ENCODE measurements at regions not wholly inside any gene's neighbourhood (a gene's known extent, or its start where the extent isn't known, plus 50 kb on each side); places are given as distances from the start of the nearest gene placed in this dataset.

DNA sequence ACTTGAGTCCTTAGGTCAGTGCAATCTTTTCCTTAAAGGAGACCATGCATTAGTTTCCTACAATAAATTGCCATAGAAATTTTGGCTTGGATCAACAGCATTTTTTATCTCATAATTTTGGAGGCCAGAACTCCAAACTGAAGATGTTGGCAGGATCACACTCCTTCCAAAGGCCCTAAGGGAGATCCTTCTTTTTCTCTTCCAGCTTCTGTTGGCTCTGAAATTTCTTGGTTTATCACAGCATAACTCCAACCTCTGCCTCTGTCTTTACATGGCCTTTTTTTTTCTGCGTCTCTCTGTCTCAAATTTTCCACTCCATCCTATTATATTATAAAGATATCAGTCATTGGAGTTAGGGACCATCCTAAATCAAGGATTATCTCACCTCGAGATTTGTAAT, 282.2 kb downstream of the STIM2 start:
- no peaks in the 10 kb centered on the region for H3K36me3 Mint-ChIP-seq (ENCODE audit: unreplicated experiment)
- H3K9me3 Mint-ChIP-seq (ENCODE audit: unreplicated experiment): peaks cover 13% of the 10 kb centered on the region
- no peak overlapping the region for H3K27ac Mint-ChIP-seq (ENCODE audit: unreplicated experiment)
- no peaks in the 10 kb centered on the region for H3K4me1 Mint-ChIP-seq (ENCODE audit: unreplicated experiment)
- DNase-seq (ENCODE audit: extremely low spot score, unreplicated experiment): no peak
- H3K4me3 Mint-ChIP-seq (ENCODE audit: unreplicated experiment): no peak overlapping the region
- no peaks in the 10 kb centered on the region for H3K27me3 Mint-ChIP-seq (ENCODE audit: unreplicated experiment)
- TF ChIP-seq, protein P1, sequence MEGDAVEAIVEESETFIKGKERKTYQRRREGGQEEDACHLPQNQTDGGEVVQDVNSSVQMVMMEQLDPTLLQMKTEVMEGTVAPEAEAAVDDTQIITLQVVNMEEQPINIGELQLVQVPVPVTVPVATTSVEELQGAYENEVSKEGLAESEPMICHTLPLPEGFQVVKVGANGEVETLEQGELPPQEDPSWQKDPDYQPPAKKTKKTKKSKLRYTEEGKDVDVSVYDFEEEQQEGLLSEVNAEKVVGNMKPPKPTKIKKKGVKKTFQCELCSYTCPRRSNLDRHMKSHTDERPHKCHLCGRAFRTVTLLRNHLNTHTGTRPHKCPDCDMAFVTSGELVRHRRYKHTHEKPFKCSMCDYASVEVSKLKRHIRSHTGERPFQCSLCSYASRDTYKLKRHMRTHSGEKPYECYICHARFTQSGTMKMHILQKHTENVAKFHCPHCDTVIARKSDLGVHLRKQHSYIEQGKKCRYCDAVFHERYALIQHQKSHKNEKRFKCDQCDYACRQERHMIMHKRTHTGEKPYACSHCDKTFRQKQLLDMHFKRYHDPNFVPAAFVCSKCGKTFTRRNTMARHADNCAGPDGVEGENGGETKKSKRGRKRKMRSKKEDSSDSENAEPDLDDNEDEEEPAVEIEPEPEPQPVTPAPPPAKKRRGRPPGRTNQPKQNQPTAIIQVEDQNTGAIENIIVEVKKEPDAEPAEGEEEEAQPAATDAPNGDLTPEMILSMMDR (IDR thresholded peaks at IDR 0.05): no peak

GRCh38 chr4:27145597-27145996, 285.0 kb downstream of the STIM2 start:
- no peak overlapping the region for H3K4me3 Mint-ChIP-seq (ENCODE audit: unreplicated experiment)
- no peak overlapping the region for H3K27ac Mint-ChIP-seq (ENCODE audit: unreplicated experiment)
- H3K36me3 Mint-ChIP-seq (ENCODE audit: unreplicated experiment): no peaks in the 10 kb centered on the region
- H3K9me3 Mint-ChIP-seq (ENCODE audit: unreplicated experiment): peaks cover 13% of the 10 kb centered on the region
- H3K4me1 Mint-ChIP-seq (ENCODE audit: unreplicated experiment): no peaks in the 10 kb centered on the region
- TF ChIP-seq, protein P1 (IDR thresholded peaks at IDR 0.05): no peak
- H3K27me3 Mint-ChIP-seq (ENCODE audit: unreplicated experiment): no peaks in the 10 kb centered on the region
- no peak for DNase-seq (ENCODE audit: extremely low spot score, unreplicated experiment)

DNA sequence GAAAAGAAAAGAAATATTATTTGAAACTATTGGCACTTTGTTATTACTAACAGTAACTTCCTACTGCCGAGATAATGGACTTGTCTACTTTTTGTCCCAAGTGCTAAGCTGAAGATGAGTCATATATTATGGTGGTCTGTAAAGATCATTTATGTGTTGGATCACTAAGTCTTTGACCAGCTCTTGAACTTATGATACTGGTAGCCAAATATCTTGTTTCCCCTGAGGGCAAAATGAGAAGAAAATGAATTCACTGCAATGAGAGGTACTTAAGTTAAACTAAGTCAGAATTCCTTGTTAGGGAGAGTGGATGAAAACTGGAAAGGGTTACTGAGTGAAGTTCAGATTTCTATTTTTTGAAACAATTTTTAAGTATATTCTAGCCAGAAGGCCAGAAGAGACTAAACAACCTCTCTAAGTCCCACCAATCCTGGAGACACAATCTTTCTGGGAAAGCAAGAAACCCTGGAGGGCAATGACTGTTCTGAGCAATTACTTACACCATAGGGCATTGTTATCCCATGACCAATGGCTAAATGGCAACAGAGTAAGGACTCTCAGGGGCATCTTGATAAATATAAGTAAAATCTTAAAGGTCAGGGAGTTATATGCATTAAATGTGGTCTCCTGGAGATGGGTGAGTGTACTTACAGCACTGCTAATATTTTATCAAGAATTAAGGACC, 287.7 kb downstream of the STIM2 start:
- Mint-ChIP-seq H3K27ac (ENCODE audit: unreplicated experiment) (no peak overlapping the region), H3K36me3 (ENCODE audit: unreplicated experiment) (no peaks in the 10 kb centered on the region), H3K9me3 (ENCODE audit: unreplicated experiment) (peaks cover 8% of the 10 kb centered on the region), H3K27me3 (ENCODE audit: unreplicated experiment) (no peaks in the 10 kb centered on the region), H3K4me3 (ENCODE audit: unreplicated experiment) (no peak overlapping the region), H3K4me1 (ENCODE audit: unreplicated experiment) (no peaks in the 10 kb centered on the region)
- TF ChIP-seq, protein P1 (IDR thresholded peaks at IDR 0.05): no peak
- no peak for DNase-seq (ENCODE audit: extremely low spot score, unreplicated experiment)

DNA sequence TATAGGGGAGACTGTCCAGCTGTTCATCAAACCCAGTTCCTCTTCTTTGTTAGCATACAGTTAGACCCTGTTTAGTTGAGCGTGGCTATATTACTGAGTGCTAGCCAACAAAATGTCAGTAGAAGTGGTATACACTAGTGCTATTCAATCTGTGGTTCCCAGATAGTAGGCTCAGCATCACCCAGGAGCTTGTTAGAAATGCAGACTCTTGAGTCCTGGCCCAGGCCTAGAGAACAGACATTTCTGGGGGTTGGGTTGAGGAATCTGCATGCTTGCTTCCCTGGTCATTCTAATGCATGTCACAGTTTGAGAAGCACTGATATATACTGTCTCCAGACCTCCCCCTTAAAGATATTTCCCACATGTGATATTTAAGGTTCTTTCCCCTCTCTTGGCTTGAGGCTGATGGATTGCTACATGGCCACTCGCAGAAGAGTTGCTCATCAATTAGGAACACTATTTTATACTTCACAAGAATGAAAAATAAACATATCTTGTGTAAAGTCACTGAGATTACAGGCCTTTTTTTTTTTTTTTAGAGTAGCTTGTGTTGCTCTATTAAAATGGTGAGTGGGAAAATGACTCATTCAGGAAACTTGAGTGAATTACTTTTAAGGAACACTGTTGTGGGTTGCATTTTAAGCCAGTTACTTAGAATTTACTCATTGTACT, 289.0 kb downstream of the STIM2 start:
- Mint-ChIP-seq H3K4me1 (ENCODE audit: unreplicated experiment) (no peaks in the 10 kb centered on the region), H3K36me3 (ENCODE audit: unreplicated experiment) (no peaks in the 10 kb centered on the region), H3K4me3 (ENCODE audit: unreplicated experiment) (no peak overlapping the region), H3K27me3 (ENCODE audit: unreplicated experiment) (no peaks in the 10 kb centered on the region), H3K27ac (ENCODE audit: unreplicated experiment) (no peak overlapping the region), H3K9me3 (ENCODE audit: unreplicated experiment) (no peaks in the 10 kb centered on the region)
- no peak for DNase-seq (ENCODE audit: extremely low spot score, unreplicated experiment)
- TF ChIP-seq, protein P1 (IDR thresholded peaks at IDR 0.05): no peak

DNA sequence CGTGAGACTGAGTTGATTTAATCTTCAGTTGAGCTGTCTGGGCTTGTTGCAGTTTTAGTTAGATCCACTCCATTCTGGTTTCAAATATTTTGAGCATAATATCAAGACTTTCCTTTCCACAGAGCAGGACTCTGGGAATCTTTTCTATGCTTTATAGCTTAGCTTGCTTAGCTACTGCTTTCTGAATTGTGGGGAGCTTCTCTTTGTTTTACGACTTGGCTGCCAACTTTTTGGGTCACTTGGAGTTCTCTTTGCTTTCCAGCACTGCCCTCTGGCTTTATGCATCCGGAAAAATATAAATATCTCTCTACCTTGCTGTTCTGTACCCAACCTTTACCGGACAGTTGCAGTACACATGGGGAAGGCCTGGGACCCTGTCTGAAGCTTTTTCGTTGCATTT, 292.1 kb downstream of the STIM2 start:
- H3K27me3 Mint-ChIP-seq (ENCODE audit: unreplicated experiment): no peaks in the 10 kb centered on the region
- H3K27ac Mint-ChIP-seq (ENCODE audit: unreplicated experiment): no peak overlapping the region
- no peak for DNase-seq (ENCODE audit: extremely low spot score, unreplicated experiment)
- H3K9me3 Mint-ChIP-seq (ENCODE audit: unreplicated experiment): peaks cover 4% of the 10 kb centered on the region
- no peaks in the 10 kb centered on the region for H3K4me1 Mint-ChIP-seq (ENCODE audit: unreplicated experiment)
- no peak overlapping the region for H3K4me3 Mint-ChIP-seq (ENCODE audit: unreplicated experiment)
- TF ChIP-seq, protein P1 (IDR thresholded peaks at IDR 0.05): no peak
- H3K36me3 Mint-ChIP-seq (ENCODE audit: unreplicated experiment): no peaks in the 10 kb centered on the region

Data from osteocyte (in vitro differentiated cells).